Vagina (tissue), 2 donors: ENCODE measurements at regions not wholly inside any gene's neighbourhood (a gene's known extent, or its start where the extent isn't known, plus 50 kb on each side); places are given as distances from the start of the nearest gene placed in this dataset.

Experiments used
- CTCF ChIP-seq, 3 experiments: fragments of 450-650 bp in 2 of 3; fragments of 200-600 bp in 1 of 3; sonication (generic) in 1 of 3; IDR thresholded peaks; one replicate each; pipeline ENCODE4 v1.5.1; 2017 to 2019; ENCODE audit warnings: antibody characterized with exemption in 3 of 3, mild to moderate bottlenecking in 2 of 3, moderate library complexity in 2 of 3
- POLR2A ChIP-seq, 2 donors: fragments of 450-650 bp; IDR thresholded peaks; one replicate each; pipeline ENCODE4 v1.6.1; 2017; ENCODE audit warnings: antibody characterized with exemption in 2 of 2, mild to moderate bottlenecking in 2 of 2, moderate library complexity in 2 of 2
- POLR2AphosphoS5 ChIP-seq, 2 donors: sonication (generic); formaldehyde crosslinking; IDR thresholded peaks; one replicate each; pipeline ENCODE4 v1.9.0; 2017; ENCODE audit warnings: antibody characterized with exemption in 2 of 2, mild to moderate bottlenecking in 2 of 2, low read depth in 1 of 2; ENCODE audit not compliant: insufficient read depth in 1 of 2

GRCh38 chr11:70666311-70666710 lies 268.0 kb downstream of the CTTN start:
- no peak for TF ChIP-seq CTCF (IDR thresholded peaks at IDR 0.05)
- no peak for TF ChIP-seq POLR2A (IDR thresholded peaks at IDR 0.05)
- no peak for TF ChIP-seq POLR2AphosphoS5 (IDR thresholded peaks at IDR 0.05; ENCODE audit: insufficient read depth in 1 of 2, low read depth in 1 of 2)
